ENCODE measurements at regions not wholly inside any gene's neighbourhood (a gene's known extent, or its start where the extent isn't known, plus 50 kb on each side); places are given as distances from the start of the nearest gene placed in this dataset.

GRCh38 chr11:69207165-69207889 is 51.6 kb downstream of the SMIM38 start:
- TF ChIP-seq POLR2A (IDR thresholded peaks at IDR 0.05) (no peak), CTCF (IDR thresholded peaks at IDR 0.05) (no peak)

All from thyroid gland (tissue), 4 donors.